ENCODE measurements at regions not wholly inside any gene's neighbourhood (a gene's known extent, or its start where the extent isn't known, plus 50 kb on each side); places are given as distances from the start of the nearest gene placed in this dataset.

DNA sequence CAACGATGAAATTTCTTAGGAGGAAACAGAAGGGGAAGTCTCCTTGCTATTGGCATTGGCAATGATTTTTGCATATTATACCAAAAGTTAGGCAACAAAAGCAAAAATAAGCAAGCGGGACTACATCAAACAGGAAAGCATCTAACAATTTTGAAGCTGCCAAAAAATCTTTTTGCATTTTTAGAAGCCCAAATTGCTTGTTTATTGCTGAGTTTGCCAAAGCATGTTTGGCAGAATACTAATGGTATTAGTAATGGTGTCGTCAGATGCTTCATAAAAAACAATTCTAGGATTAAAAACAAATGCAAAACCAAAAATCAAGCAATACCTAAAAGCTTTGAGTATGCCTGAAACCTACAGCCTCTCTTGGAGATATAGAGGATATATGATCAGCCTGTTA lies 80.0 kb downstream of the GALR1 start:
- Histone ChIP-seq H3K27me3 (replicated peaks; ENCODE audit: insufficient read depth) (no peaks in the 10 kb centered on the region), H2AFZ (no peak overlapping the region), H3K4me3 (no peak overlapping the region), H4K20me1 (ENCODE audit: insufficient read depth) (no peaks in the 10 kb centered on the region), H3K9me3 (ENCODE audit: low read depth) (no peaks in the 10 kb centered on the region), H3F3A (ENCODE audit: insufficient read depth) (no peaks in the 10 kb centered on the region), H3K27ac (no peak overlapping the region), H3K9me2 (ENCODE audit: insufficient read depth) (no peaks in the 10 kb centered on the region), H3K9ac (no peak overlapping the region), H3K36me3 (ENCODE audit: low read depth) (no peaks in the 10 kb centered on the region), H3K79me2 (ENCODE audit: insufficient read depth) (no peaks in the 10 kb centered on the region), H3K4me2 (ENCODE audit: unreplicated experiment) (no peak overlapping the region), H3K4me1 (ENCODE audit: insufficient read depth) (no peaks in the 10 kb centered on the region)
- TF ChIP-seq EZH2 (IDR thresholded peaks at IDR 0.05; ENCODE audit: insufficient read depth, poor library complexity, severe bottlenecking) (no peak), EZH2phosphoT487 (IDR thresholded peaks at IDR 0.05; ENCODE audit: insufficient read depth, low read depth) (no peak)
- DNase-seq, result no peak
- in situ Hi-C loops (cut with MboI), result no loop called here
- WGBS, 2 experiments (ENCODE audit: low coverage in 1 of 2, low lambda C conversion rate in 2 of 2, missing lambda C conversion rate in 2 of 2), result 1% methylated on average over 3 of the region's 3 CpGs

DNA sequence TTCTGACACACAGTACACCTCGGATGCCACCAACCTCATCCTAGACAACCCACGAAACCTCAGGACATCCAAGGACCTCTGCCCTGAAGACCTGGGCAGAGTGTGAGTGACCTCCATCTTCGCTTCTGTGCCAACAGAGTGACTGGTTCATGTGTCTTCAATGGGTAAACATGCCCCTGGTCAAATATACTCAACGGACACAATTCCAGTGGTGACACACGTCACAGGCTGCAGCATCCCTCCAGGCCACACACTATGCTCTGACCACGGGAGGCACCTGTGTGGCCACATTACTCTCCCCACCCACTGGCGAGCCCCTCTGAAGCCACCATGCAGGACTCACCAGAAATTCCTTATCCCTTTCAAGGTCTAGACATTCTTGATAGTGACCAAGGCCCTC lies 85.2 kb downstream of the GALR1 start:
- H2AFZ ChIP-seq, result no peak overlapping the region
- TF ChIP-seq EZH2 (IDR thresholded peaks at IDR 0.05; ENCODE audit: insufficient read depth, poor library complexity, severe bottlenecking) (no peak), EZH2phosphoT487 (IDR thresholded peaks at IDR 0.05; ENCODE audit: insufficient read depth, low read depth) (no peak)
- H3F3A ChIP-seq (ENCODE audit: insufficient read depth), result no peaks in the 10 kb centered on the region
- no peaks in the 10 kb centered on the region for H3K27me3 ChIP-seq (replicated peaks; ENCODE audit: insufficient read depth)
- no peaks in the 10 kb centered on the region for H3K36me3 ChIP-seq (ENCODE audit: low read depth)
- H3K9ac ChIP-seq, result no peak overlapping the region
- no peaks in the 10 kb centered on the region for H3K79me2 ChIP-seq (ENCODE audit: insufficient read depth)
- in situ Hi-C loops (cut with MboI), result no loop called here
- no peak overlapping the region for H3K4me3 ChIP-seq
- no peaks in the 10 kb centered on the region for H4K20me1 ChIP-seq (ENCODE audit: insufficient read depth)
- no peaks in the 10 kb centered on the region for H3K9me3 ChIP-seq (ENCODE audit: low read depth)
- no peaks in the 10 kb centered on the region for H3K9me2 ChIP-seq (ENCODE audit: insufficient read depth)
- 40 to 47% methylated on average over 7 of the region's 7 CpGs for WGBS, 2 experiments (ENCODE audit: low coverage in 1 of 2, low lambda C conversion rate in 2 of 2, missing lambda C conversion rate in 2 of 2)
- H3K4me2 ChIP-seq (ENCODE audit: unreplicated experiment), result no peak overlapping the region
- no peaks in the 10 kb centered on the region for H3K4me1 ChIP-seq (ENCODE audit: insufficient read depth)
- no peak overlapping the region for H3K27ac ChIP-seq
- DNase-seq, result no peak

DNA sequence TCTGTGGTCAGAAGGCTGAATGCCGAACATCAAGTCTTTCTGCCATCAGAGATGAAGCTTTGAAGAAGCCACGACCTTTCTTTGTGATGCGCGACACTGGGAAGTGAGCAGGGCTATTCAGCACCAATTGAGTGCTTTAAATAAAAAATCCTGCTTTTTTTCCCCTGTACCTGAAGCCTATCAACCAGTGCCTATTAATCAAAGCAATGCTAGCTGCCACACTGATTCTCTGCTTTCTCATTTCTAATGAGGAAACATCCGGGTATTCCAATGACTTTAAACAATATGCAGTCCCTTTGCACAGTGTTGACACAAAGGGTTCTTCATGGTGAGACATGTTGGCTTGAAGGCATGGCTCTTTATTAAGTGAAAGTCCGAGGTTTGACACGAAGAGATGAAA lies 88.0 kb downstream of the GALR1 start:
- TF ChIP-seq EZH2 (IDR thresholded peaks at IDR 0.05; ENCODE audit: insufficient read depth, poor library complexity, severe bottlenecking), result no peak
- TF ChIP-seq EZH2phosphoT487 (IDR thresholded peaks at IDR 0.05; ENCODE audit: insufficient read depth, low read depth), result no peak
- Histone ChIP-seq H3K4me3 (no peak overlapping the region), H2AFZ (no peak overlapping the region), H3K9me3 (ENCODE audit: low read depth) (no peaks in the 10 kb centered on the region), H3K4me2 (ENCODE audit: unreplicated experiment) (no peak overlapping the region), H3K79me2 (ENCODE audit: insufficient read depth) (no peaks in the 10 kb centered on the region), H3K36me3 (ENCODE audit: low read depth) (no peaks in the 10 kb centered on the region), H3F3A (ENCODE audit: insufficient read depth) (no peaks in the 10 kb centered on the region), H4K20me1 (ENCODE audit: insufficient read depth) (no peaks in the 10 kb centered on the region), H3K27me3 (replicated peaks; ENCODE audit: insufficient read depth) (no peaks in the 10 kb centered on the region), H3K9ac (no peak overlapping the region), H3K27ac (no peak overlapping the region), H3K4me1 (ENCODE audit: insufficient read depth) (no peaks in the 10 kb centered on the region), H3K9me2 (ENCODE audit: insufficient read depth) (no peaks in the 10 kb centered on the region)
- 51 to 52% methylated on average over 7 of the region's 7 CpGs for WGBS, 2 experiments (ENCODE audit: low coverage in 1 of 2, low lambda C conversion rate in 2 of 2, missing lambda C conversion rate in 2 of 2)
- in situ Hi-C loops (cut with MboI), result no loop called here
- DNase-seq, result no peak

DNA sequence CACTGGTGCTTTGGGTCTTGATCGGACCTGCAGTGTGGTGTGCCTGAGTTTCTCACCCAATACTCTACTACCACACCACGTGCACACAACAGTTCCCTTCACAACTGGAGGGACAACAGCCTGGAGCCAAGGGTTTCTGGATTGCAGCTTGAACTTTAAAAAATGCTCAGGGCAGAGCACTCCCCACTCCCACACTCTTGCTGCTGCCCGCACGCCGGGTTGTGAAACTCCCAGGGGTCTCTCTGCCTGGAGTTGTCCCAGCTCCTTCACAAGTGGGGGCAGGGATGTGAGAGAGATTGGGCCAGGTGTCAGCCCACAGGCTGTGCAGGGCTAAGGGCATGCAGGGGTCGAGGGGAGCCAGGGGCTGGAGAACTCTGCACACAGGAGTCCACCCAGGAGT lies 89.4 kb downstream of the GALR1 start:
- Histone ChIP-seq H3K4me2 (ENCODE audit: unreplicated experiment) (no peak overlapping the region), H3K9ac (no peak overlapping the region), H3K79me2 (ENCODE audit: insufficient read depth) (no peaks in the 10 kb centered on the region), H3K27ac (no peak overlapping the region), H3K27me3 (replicated peaks; ENCODE audit: insufficient read depth) (no peaks in the 10 kb centered on the region), H3K4me3 (no peak overlapping the region), H4K20me1 (ENCODE audit: insufficient read depth) (no peaks in the 10 kb centered on the region), H3F3A (ENCODE audit: insufficient read depth) (no peaks in the 10 kb centered on the region), H2AFZ (no peak overlapping the region), H3K9me2 (ENCODE audit: insufficient read depth) (no peaks in the 10 kb centered on the region), H3K4me1 (ENCODE audit: insufficient read depth) (no peaks in the 10 kb centered on the region), H3K9me3 (ENCODE audit: low read depth) (no peaks in the 10 kb centered on the region), H3K36me3 (ENCODE audit: low read depth) (no peaks in the 10 kb centered on the region)
- in situ Hi-C loops (cut with MboI), result no loop called here
- no peak for DNase-seq
- TF ChIP-seq EZH2 (IDR thresholded peaks at IDR 0.05; ENCODE audit: insufficient read depth, poor library complexity, severe bottlenecking), result no peak
- no peak for TF ChIP-seq EZH2phosphoT487 (IDR thresholded peaks at IDR 0.05; ENCODE audit: insufficient read depth, low read depth)
- WGBS, 2 experiments (ENCODE audit: low coverage in 1 of 2, low lambda C conversion rate in 2 of 2, missing lambda C conversion rate in 2 of 2), result 40 to 41% methylated on average over 6 of the region's 6 CpGs

DNA sequence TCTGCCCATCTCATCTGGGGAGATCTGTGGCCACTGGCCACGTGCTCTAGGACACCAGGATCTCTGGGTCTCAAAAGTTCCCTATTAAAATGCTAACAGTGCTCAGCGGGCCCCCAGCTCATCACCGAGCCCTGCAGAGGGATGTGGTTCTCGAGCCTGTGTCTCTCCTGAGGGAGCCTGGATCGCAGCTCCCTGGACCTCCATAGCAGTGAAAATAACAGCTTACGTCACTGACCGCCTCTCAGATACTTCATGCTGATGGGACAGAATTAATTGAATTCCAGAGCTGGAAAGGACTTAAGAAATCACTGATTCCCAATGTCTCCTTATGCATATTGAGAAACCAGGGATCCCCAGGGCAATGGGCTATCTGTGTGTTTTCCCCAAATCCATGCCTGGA lies 90.0 kb downstream of the GALR1 start:
- Histone ChIP-seq H3F3A (ENCODE audit: insufficient read depth) (no peaks in the 10 kb centered on the region), H3K4me1 (ENCODE audit: insufficient read depth) (no peaks in the 10 kb centered on the region), H2AFZ (no peak overlapping the region), H3K9me3 (ENCODE audit: low read depth) (no peaks in the 10 kb centered on the region), H3K9ac (no peak overlapping the region), H3K9me2 (ENCODE audit: insufficient read depth) (no peaks in the 10 kb centered on the region), H3K27ac (no peak overlapping the region), H3K4me2 (ENCODE audit: unreplicated experiment) (no peak overlapping the region), H4K20me1 (ENCODE audit: insufficient read depth) (no peaks in the 10 kb centered on the region), H3K4me3 (no peak overlapping the region), H3K36me3 (ENCODE audit: low read depth) (no peaks in the 10 kb centered on the region), H3K27me3 (replicated peaks; ENCODE audit: insufficient read depth) (no peaks in the 10 kb centered on the region), H3K79me2 (ENCODE audit: insufficient read depth) (no peaks in the 10 kb centered on the region)
- WGBS, 2 experiments (ENCODE audit: low coverage in 1 of 2, low lambda C conversion rate in 2 of 2, missing lambda C conversion rate in 2 of 2), result 58 to 63% methylated on average over 7 of the region's 7 CpGs
- in situ Hi-C loops (cut with MboI), result no loop called here
- TF ChIP-seq EZH2 (IDR thresholded peaks at IDR 0.05; ENCODE audit: insufficient read depth, poor library complexity, severe bottlenecking) (no peak), EZH2phosphoT487 (IDR thresholded peaks at IDR 0.05; ENCODE audit: insufficient read depth, low read depth) (no peak)
- DNase-seq, result no peak
